ENCODE measurements at regions not wholly inside any gene's neighbourhood (a gene's known extent, or its start where the extent isn't known, plus 50 kb on each side); places are given as distances from the start of the nearest gene placed in this dataset.

DNA sequence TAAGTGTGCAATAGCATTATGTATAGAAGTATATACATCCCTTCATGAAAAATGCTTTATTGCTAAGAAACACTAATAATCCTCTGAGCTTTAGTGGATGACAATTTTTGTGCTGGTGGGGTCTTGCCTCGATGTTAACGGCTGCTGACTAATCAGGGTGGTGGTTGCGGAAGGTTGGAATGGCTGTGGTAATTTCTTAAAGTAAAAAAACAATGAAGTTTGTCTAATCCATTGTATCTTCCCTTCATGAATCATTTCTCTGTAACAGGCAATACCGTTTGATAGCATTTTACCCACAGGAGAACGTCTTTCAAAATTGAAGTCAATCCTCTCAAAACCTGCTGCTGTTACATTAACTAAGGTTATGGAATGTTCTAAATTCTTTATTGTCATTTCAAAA is 816.5 kb upstream of the GJE1 start:
- H3K27me3 Mint-ChIP-seq (ENCODE audit: insufficient read depth, unreplicated experiment) = no peaks in the 10 kb centered on the region
- no peaks in the 10 kb centered on the region for H3K9me3 Mint-ChIP-seq (ENCODE audit: unreplicated experiment)
- ChIA-PET CTCF (no interaction called here), POLR2A (no interaction called here)
- no peak for DNase-seq (ENCODE audit: unreplicated experiment)
- H3K4me3 Mint-ChIP-seq (ENCODE audit: unreplicated experiment) = no peak overlapping the region
- no peaks in the 10 kb centered on the region for H3K36me3 Mint-ChIP-seq (ENCODE audit: insufficient read depth, unreplicated experiment)
- no TSS peak for BruUV-seq (replicated peaks)
- TF ChIP-seq, protein P1, sequence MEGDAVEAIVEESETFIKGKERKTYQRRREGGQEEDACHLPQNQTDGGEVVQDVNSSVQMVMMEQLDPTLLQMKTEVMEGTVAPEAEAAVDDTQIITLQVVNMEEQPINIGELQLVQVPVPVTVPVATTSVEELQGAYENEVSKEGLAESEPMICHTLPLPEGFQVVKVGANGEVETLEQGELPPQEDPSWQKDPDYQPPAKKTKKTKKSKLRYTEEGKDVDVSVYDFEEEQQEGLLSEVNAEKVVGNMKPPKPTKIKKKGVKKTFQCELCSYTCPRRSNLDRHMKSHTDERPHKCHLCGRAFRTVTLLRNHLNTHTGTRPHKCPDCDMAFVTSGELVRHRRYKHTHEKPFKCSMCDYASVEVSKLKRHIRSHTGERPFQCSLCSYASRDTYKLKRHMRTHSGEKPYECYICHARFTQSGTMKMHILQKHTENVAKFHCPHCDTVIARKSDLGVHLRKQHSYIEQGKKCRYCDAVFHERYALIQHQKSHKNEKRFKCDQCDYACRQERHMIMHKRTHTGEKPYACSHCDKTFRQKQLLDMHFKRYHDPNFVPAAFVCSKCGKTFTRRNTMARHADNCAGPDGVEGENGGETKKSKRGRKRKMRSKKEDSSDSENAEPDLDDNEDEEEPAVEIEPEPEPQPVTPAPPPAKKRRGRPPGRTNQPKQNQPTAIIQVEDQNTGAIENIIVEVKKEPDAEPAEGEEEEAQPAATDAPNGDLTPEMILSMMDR (IDR thresholded peaks at IDR 0.05; ENCODE audit: unreplicated experiment) = no peak
- peaks cover 4% of the 10 kb centered on the region for H3K4me1 Mint-ChIP-seq (ENCODE audit: insufficient read depth, unreplicated experiment)
- no peak overlapping the region for H3K27ac Mint-ChIP-seq (ENCODE audit: low read depth, unreplicated experiment)
- intact Hi-C loops (cut with micrococcal nuclease) = no loop called here

DNA sequence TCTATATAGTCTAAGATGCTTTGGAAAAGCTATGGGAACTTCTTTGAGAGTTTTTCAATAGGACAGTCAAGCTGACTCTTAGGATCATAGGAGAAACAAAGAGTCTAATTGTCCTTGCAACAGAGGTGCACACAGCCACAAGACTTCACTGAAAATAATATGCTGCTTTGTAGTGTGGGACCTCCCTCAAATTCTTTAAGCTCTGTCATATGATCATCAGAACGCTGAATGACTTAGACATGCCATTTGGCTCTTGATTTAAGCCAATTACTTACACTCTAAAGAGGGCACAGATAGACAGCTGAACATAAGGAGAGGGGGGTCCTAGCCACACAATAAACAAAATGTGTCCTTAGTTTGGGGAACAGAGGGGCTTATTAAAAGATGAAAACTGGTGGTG is 818.7 kb upstream of the GJE1 start:
- no TSS peak for BruUV-seq (replicated peaks)
- intact Hi-C loops (cut with micrococcal nuclease) = no loop called here
- no peaks in the 10 kb centered on the region for H3K36me3 Mint-ChIP-seq (ENCODE audit: insufficient read depth, unreplicated experiment)
- H3K27ac Mint-ChIP-seq (ENCODE audit: low read depth, unreplicated experiment) = no peak overlapping the region
- no peaks in the 10 kb centered on the region for H3K9me3 Mint-ChIP-seq (ENCODE audit: unreplicated experiment)
- H3K4me1 Mint-ChIP-seq (ENCODE audit: insufficient read depth, unreplicated experiment) = peaks cover 4% of the 10 kb centered on the region
- TF ChIP-seq, protein P1 (IDR thresholded peaks at IDR 0.05; ENCODE audit: unreplicated experiment) = no peak
- ChIA-PET POLR2A (no interaction called here), CTCF (no interaction called here)
- no peaks in the 10 kb centered on the region for H3K27me3 Mint-ChIP-seq (ENCODE audit: insufficient read depth, unreplicated experiment)
- no peak overlapping the region for H3K4me3 Mint-ChIP-seq (ENCODE audit: unreplicated experiment)
- no peak for DNase-seq (ENCODE audit: unreplicated experiment)

DNA sequence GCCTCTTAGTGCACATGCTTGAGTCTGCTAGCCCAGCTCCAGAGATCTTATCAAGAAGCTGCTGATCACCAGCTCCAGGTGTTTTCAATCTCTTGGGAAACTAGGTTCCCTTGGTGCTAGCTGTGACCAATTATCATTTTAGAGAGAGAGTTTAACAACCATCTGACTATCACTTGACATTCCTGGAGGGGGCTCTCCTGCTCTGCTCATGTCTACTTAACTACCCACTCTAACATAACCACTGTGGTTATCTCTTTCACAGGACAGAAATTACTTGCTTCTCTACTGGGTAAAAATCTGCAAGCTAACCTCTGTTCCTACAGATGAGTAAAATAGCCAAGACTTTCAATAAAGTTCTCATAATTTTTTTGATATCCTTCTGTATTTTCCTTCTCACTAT is 823.4 kb upstream of the GJE1 start:
- no peaks in the 10 kb centered on the region for H3K36me3 Mint-ChIP-seq (ENCODE audit: insufficient read depth, unreplicated experiment)
- no peak for DNase-seq (ENCODE audit: unreplicated experiment)
- ChIA-PET CTCF (interaction anchor here (1.2 kb wide), 1 partner anchor 255 kb away, joined by 3 read pairs; no protein-coding TSS in a partner anchor), POLR2A (no interaction called here)
- intact Hi-C loops (cut with micrococcal nuclease) = loop anchor here (2.0 kb wide), 1 partner anchor 254 kb away; no protein-coding TSS in a partner anchor
- no peaks in the 10 kb centered on the region for H3K27me3 Mint-ChIP-seq (ENCODE audit: insufficient read depth, unreplicated experiment)
- TF ChIP-seq, protein P1 (IDR thresholded peaks at IDR 0.05; ENCODE audit: unreplicated experiment) = peak; percentile 27
- H3K4me1 Mint-ChIP-seq (ENCODE audit: insufficient read depth, unreplicated experiment) = peaks cover 3% of the 10 kb centered on the region
- H3K27ac Mint-ChIP-seq (ENCODE audit: low read depth, unreplicated experiment) = no peak overlapping the region
- no peaks in the 10 kb centered on the region for H3K9me3 Mint-ChIP-seq (ENCODE audit: unreplicated experiment)
- H3K4me3 Mint-ChIP-seq (ENCODE audit: unreplicated experiment) = no peak overlapping the region
- BruUV-seq (replicated peaks) = no TSS peak

DNA sequence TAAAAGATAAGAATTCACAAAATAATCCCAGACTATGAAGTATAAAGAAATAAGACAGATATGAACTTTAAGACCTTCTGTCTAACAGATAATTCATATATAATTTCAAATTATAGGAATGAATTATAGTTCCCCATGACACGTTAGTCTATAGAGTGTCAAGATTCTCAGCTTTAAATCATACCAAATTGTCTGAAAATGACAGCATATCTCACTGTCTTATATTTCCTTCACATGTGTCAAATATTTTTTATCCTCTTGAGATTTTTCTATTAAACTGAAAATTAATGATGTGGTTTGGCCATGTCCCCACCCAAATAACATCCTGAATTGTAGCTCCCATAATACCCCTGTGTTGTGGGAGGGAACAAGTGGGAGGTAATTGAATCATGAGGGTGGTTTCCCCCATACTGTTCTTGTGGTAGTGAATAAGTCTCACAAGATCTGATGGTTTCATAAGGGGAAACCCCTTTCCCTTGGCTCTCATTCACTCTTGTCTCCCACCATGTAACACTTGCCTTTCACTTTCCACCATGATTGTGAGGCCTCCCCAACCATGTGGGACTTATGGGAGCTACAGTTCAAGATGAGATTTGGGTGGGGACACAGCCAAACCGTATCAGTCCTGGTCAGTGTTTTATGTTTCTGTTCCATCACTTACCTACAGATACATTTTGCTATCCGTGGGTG is 825.3 kb upstream of the GJE1 start:
- Mint-ChIP-seq H3K27ac (ENCODE audit: low read depth, unreplicated experiment) (no peak overlapping the region), H3K9me3 (ENCODE audit: unreplicated experiment) (no peaks in the 10 kb centered on the region), H3K4me3 (ENCODE audit: unreplicated experiment) (no peak overlapping the region), H3K36me3 (ENCODE audit: insufficient read depth, unreplicated experiment) (no peaks in the 10 kb centered on the region), H3K4me1 (ENCODE audit: insufficient read depth, unreplicated experiment) (no peaks in the 10 kb centered on the region), H3K27me3 (ENCODE audit: insufficient read depth, unreplicated experiment) (no peaks in the 10 kb centered on the region)
- no TSS peak for BruUV-seq (replicated peaks)
- POLR2A ChIA-PET = interaction anchor here (0.6 kb wide), 1 partner anchor 51 kb away, joined by 3 read pairs; no protein-coding TSS in a partner anchor
- intact Hi-C loops (cut with micrococcal nuclease) = no loop called here
- DNase-seq (ENCODE audit: unreplicated experiment) = no peak
- TF ChIP-seq, protein P1 (IDR thresholded peaks at IDR 0.05; ENCODE audit: unreplicated experiment) = no peak
- CTCF ChIA-PET = no interaction called here

Measured in MCF 10A (cell line).